ENCODE measurements at regions not wholly inside any gene's neighbourhood (a gene's known extent, or its start where the extent isn't known, plus 50 kb on each side); places are given as distances from the start of the nearest gene placed in this dataset.

DNA sequence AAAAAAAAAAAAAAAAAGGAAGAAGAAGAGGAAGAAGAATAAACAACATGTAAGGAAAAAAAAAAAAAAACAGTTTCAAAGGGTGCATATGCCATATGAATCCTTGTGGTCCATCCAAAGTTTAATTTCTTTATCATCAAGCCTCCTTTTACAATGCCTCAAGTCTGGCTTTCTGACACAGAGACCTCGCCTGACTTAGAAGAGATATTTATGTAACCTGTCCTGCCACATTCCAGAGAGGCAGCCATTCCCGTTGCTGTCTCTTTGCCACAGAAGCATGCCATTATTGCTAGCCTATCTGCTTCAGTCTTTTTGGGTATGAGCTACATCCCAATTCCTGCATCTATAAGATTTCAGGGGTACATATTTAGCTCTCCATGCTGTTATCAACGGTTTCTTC, 596.7 kb upstream of the ATP2B1 start:
- H3K4me1 Mint-ChIP-seq, result peaks cover 7% of the 10 kb centered on the region
- H3K9me3 Mint-ChIP-seq, result no peaks in the 10 kb centered on the region
- no peaks in the 10 kb centered on the region for H3K27me3 Mint-ChIP-seq (ENCODE audit: low read depth)

DNA sequence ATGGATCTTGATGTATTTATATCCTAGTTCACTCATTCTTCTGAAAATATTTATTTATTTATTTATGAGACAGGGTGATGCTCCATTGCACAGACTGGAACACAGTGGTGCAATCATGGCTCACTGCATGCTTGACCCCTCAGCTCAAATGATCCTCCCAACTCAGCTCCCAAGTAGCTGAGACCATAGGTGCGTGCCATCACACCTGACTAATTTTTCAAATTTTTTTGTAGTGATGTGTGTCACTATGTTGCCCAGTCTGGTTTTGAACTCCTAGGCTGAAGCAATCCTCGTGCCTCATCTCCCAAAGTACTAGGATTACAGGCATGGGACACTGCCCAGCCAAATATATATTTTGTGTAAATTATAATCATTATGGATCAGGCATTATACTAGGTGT, 595.6 kb upstream of the ATP2B1 start:
- no peaks in the 10 kb centered on the region for H3K27me3 Mint-ChIP-seq (ENCODE audit: low read depth)
- no peaks in the 10 kb centered on the region for H3K36me3 Mint-ChIP-seq (ENCODE audit: low read depth)
- TF ChIP-seq, protein P1, sequence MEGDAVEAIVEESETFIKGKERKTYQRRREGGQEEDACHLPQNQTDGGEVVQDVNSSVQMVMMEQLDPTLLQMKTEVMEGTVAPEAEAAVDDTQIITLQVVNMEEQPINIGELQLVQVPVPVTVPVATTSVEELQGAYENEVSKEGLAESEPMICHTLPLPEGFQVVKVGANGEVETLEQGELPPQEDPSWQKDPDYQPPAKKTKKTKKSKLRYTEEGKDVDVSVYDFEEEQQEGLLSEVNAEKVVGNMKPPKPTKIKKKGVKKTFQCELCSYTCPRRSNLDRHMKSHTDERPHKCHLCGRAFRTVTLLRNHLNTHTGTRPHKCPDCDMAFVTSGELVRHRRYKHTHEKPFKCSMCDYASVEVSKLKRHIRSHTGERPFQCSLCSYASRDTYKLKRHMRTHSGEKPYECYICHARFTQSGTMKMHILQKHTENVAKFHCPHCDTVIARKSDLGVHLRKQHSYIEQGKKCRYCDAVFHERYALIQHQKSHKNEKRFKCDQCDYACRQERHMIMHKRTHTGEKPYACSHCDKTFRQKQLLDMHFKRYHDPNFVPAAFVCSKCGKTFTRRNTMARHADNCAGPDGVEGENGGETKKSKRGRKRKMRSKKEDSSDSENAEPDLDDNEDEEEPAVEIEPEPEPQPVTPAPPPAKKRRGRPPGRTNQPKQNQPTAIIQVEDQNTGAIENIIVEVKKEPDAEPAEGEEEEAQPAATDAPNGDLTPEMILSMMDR (IDR thresholded peaks at IDR 0.05; ENCODE audit: unreplicated experiment in 3 of 3), result no peak
- H3K4me3 Mint-ChIP-seq, result no peak overlapping the region
- H3K4me1 Mint-ChIP-seq, result peaks cover 7% of the 10 kb centered on the region
- H3K9me3 Mint-ChIP-seq, result no peaks in the 10 kb centered on the region
- no peak overlapping the region for H3K27ac Mint-ChIP-seq

More for the DNA sequence above, 596.7 kb upstream of the ATP2B1 start:
- H3K27ac Mint-ChIP-seq, result no peak overlapping the region
- H3K36me3 Mint-ChIP-seq (ENCODE audit: low read depth), result no peaks in the 10 kb centered on the region
- H3K4me3 Mint-ChIP-seq, result no peak overlapping the region
- TF ChIP-seq, protein P1 (IDR thresholded peaks at IDR 0.05; ENCODE audit: unreplicated experiment in 3 of 3), result no peak

DNA sequence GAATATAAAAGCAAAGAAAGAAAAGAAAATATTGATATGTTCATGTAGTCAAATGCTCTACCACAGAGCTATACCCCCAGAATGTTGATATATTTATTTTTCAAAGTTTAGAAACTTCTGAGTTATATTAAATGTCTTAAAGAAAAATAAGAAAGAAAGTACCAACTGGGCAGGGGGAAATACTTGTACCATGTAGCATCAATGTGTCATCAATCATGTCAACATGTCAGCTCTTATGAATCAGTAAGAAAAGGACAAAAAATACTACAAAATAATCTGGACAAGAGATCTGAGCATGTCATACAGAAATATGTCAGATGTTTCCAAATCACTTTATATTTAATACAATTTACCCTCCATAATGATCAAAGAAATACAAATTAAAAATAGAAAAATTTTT, 595.1 kb upstream of the ATP2B1 start:
- Mint-ChIP-seq H3K27ac (no peak overlapping the region), H3K36me3 (ENCODE audit: low read depth) (no peaks in the 10 kb centered on the region), H3K4me1 (peaks cover 7% of the 10 kb centered on the region), H3K9me3 (no peaks in the 10 kb centered on the region), H3K27me3 (ENCODE audit: low read depth) (no peaks in the 10 kb centered on the region), H3K4me3 (no peak overlapping the region)
- TF ChIP-seq, protein P1 (IDR thresholded peaks at IDR 0.05; ENCODE audit: unreplicated experiment in 3 of 3), result no peak

DNA sequence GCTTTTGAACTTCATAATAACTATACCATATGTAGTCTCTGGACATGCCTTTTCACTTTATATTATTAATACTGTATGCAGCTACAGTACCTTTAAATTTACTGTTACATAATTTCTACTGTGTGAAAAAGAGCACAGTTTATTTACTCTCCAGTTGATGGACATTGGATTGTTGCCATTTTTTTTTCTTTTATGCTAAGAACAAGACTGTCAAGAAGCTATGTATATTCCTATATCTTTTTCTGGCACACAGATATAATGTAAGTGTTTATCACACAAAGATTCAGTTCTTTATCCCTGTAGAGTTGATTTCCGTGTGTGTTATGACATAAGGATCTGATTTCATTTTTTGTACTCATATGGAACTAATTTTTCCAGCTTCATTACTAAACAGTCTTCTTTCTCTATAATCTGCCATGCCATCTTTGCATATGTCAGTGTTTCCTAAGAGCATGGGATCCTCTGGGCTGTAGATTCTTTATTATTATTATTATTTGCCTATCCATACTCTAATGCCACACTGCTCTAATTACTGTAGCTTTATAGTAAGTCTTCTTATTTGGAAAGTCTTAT, 593.0 kb upstream of the ATP2B1 start:
- Mint-ChIP-seq H3K9me3 (no peaks in the 10 kb centered on the region), H3K4me1 (peaks cover 7% of the 10 kb centered on the region), H3K27me3 (ENCODE audit: low read depth) (no peaks in the 10 kb centered on the region), H3K27ac (peak overlapping the region in 2 of 3 experiments; percentile 27 to 52), H3K4me3 (no peak overlapping the region), H3K36me3 (ENCODE audit: low read depth) (no peaks in the 10 kb centered on the region)
- TF ChIP-seq, protein P1 (IDR thresholded peaks at IDR 0.05; ENCODE audit: unreplicated experiment in 3 of 3), result no peak

DNA sequence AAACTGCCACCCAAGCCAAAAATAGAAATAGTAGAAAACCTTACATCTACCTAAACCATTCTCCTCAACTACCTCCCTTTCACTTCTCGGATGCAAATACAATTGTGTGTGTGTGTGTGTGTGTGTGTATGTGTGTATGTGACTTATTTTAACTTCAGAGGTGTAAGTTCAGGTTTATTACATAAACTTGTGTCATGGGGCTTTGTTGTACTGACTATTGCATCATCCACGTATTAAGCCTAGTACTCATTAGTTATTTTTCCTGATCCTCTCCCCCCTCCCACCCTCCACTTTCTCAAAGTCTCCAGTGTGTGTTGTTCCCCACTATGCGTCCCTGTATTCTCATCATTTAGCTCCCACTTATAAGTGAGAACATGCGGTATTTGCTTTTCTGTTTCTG, 592.5 kb upstream of the ATP2B1 start:
- TF ChIP-seq, protein P1 (IDR thresholded peaks at IDR 0.05; ENCODE audit: unreplicated experiment in 3 of 3), result no peak
- Mint-ChIP-seq H3K4me3 (no peak overlapping the region), H3K27ac (peak overlapping the region in 2 of 3 experiments; percentile 27 to 52), H3K27me3 (ENCODE audit: low read depth) (no peaks in the 10 kb centered on the region), H3K36me3 (ENCODE audit: low read depth) (no peaks in the 10 kb centered on the region), H3K4me1 (peaks cover 7% of the 10 kb centered on the region), H3K9me3 (no peaks in the 10 kb centered on the region)

DNA sequence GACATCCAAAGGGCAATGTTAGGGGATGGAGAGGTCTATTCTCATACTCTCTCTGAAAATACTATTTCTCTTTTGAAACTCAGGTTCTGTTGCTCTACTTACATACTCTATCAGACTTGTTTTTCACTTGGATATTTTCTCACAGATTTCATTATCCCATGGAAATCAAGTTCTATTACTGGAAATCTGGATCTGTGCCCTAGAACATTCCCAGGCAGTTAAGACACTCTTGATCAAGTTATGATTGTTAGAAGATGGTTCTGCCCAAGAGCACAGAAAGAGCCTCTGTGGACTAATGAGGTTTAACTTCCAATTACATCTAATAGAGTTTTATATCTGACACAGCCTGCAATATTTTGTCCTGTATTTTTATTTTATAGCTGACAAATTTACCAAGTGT, 591.0 kb upstream of the ATP2B1 start:
- H3K27ac Mint-ChIP-seq, result no peak overlapping the region
- H3K27me3 Mint-ChIP-seq (ENCODE audit: low read depth), result no peaks in the 10 kb centered on the region
- peaks cover 7% of the 10 kb centered on the region for H3K4me1 Mint-ChIP-seq
- TF ChIP-seq, protein P1 (IDR thresholded peaks at IDR 0.05; ENCODE audit: unreplicated experiment in 3 of 3), result no peak
- no peaks in the 10 kb centered on the region for H3K9me3 Mint-ChIP-seq
- no peak overlapping the region for H3K4me3 Mint-ChIP-seq
- H3K36me3 Mint-ChIP-seq (ENCODE audit: low read depth), result no peaks in the 10 kb centered on the region

All from nephron (organoid).